ENCODE measurements at regions not wholly inside any gene's neighbourhood (a gene's known extent, or its start where the extent isn't known, plus 50 kb on each side); places are given as distances from the start of the nearest gene placed in this dataset.

- Histone ChIP-seq H3K36me3 (ENCODE audit: control insufficient read depth, insufficient read depth, low read length) (no peaks in the 10 kb centered on the region), H3K4me1 (ENCODE audit: control insufficient read depth, extremely low read depth, insufficient read depth, low read length) (peaks cover 8% of the 10 kb centered on the region), H3K4me3 (replicated peaks in 1 of 4; ENCODE audit: control extremely low read depth in 1 of 4, insufficient read depth in 1 of 4, low read depth in 3 of 4, low read length in 4 of 4) (no peak overlapping the region), H3K4me2 (ENCODE audit: extremely low read depth, insufficient read depth, low read length) (no peak overlapping the region), H3K9me3 (ENCODE audit: control insufficient read depth, insufficient read depth, low read depth, low read length) (no peaks in the 10 kb centered on the region), H4K20me1 (ENCODE audit: control insufficient read depth, extremely low read depth, insufficient read depth, low read length) (no peaks in the 10 kb centered on the region), H3K9ac (ENCODE audit: insufficient read depth, low read length) (no peak overlapping the region), H3K27ac (ENCODE audit: insufficient read depth, low read length) (peak overlapping the region; percentile 49), H2AFZ (ENCODE audit: low read length) (no peak overlapping the region), H3K79me2 (ENCODE audit: control insufficient read depth, insufficient read depth, low read length) (no peaks in the 10 kb centered on the region), H3K27me3 (ENCODE audit: control insufficient read depth, insufficient read depth, low read length) (no peaks in the 10 kb centered on the region)
- peak; percentile 28 to 54 for DNase-seq (ENCODE audit: low read depth in 2 of 2)
- TF ChIP-seq EZH2 (IDR thresholded peaks at IDR 0.05; ENCODE audit: low read length, missing control alignments) (no peak), CTCF (conservative IDR thresholded peaks at IDR 0.05 in 1 of 2, IDR thresholded peaks at IDR 0.05 in 1 of 2; ENCODE audit: low read depth in 1 of 2, low read length in 2 of 2) (peak; percentile 4 to 38)
Observed at GRCh38 chr2:235170536-235171521, 219.0 kb downstream of the SH3BP4 start.

GRCh38 chr2:235171550-235172031 lies 219.8 kb downstream of the SH3BP4 start:
- H2AFZ ChIP-seq (ENCODE audit: low read length): no peak overlapping the region
- H3K4me1 ChIP-seq (ENCODE audit: control insufficient read depth, extremely low read depth, insufficient read depth, low read length): peaks cover 8% of the 10 kb centered on the region
- peak overlapping the region; percentile 49 for H3K27ac ChIP-seq (ENCODE audit: insufficient read depth, low read length)
- H3K27me3 ChIP-seq (ENCODE audit: control insufficient read depth, insufficient read depth, low read length): peaks cover 2% of the 10 kb centered on the region
- no peak overlapping the region for H3K4me3 ChIP-seq (replicated peaks in 1 of 4; ENCODE audit: control extremely low read depth in 1 of 4, insufficient read depth in 1 of 4, low read depth in 3 of 4, low read length in 4 of 4)
- no peak overlapping the region for H3K4me2 ChIP-seq (ENCODE audit: extremely low read depth, insufficient read depth, low read length)
- no peak overlapping the region for H3K9ac ChIP-seq (ENCODE audit: insufficient read depth, low read length)
- no peaks in the 10 kb centered on the region for H3K36me3 ChIP-seq (ENCODE audit: control insufficient read depth, insufficient read depth, low read length)
- H3K79me2 ChIP-seq (ENCODE audit: control insufficient read depth, insufficient read depth, low read length): no peaks in the 10 kb centered on the region
- DNase-seq (ENCODE audit: low read depth in 2 of 2): peak; percentile 61 to 76
- no peaks in the 10 kb centered on the region for H4K20me1 ChIP-seq (ENCODE audit: control insufficient read depth, extremely low read depth, insufficient read depth, low read length)
- no peak for TF ChIP-seq EZH2 (IDR thresholded peaks at IDR 0.05; ENCODE audit: low read length, missing control alignments)
- TF ChIP-seq CTCF (conservative IDR thresholded peaks at IDR 0.05 in 1 of 2, IDR thresholded peaks at IDR 0.05 in 1 of 2; ENCODE audit: low read depth in 1 of 2, low read length in 2 of 2): no peak
- H3K9me3 ChIP-seq (ENCODE audit: control insufficient read depth, insufficient read depth, low read depth, low read length): no peaks in the 10 kb centered on the region

GRCh38 chr2:235180642-235181041 lies 228.8 kb downstream of the SH3BP4 start:
- no peaks in the 10 kb centered on the region for H3K9me3 ChIP-seq (ENCODE audit: control insufficient read depth, insufficient read depth, low read depth, low read length)
- H3K4me2 ChIP-seq (ENCODE audit: extremely low read depth, insufficient read depth, low read length): no peak overlapping the region
- no peak overlapping the region for H2AFZ ChIP-seq (ENCODE audit: low read length)
- no peak for TF ChIP-seq EZH2 (IDR thresholded peaks at IDR 0.05; ENCODE audit: low read length, missing control alignments)
- no peak for TF ChIP-seq CTCF (conservative IDR thresholded peaks at IDR 0.05 in 1 of 2, IDR thresholded peaks at IDR 0.05 in 1 of 2; ENCODE audit: low read depth in 1 of 2, low read length in 2 of 2)
- H4K20me1 ChIP-seq (ENCODE audit: control insufficient read depth, extremely low read depth, insufficient read depth, low read length): no peaks in the 10 kb centered on the region
- H3K27ac ChIP-seq (ENCODE audit: insufficient read depth, low read length): no peak overlapping the region
- no peaks in the 10 kb centered on the region for H3K4me1 ChIP-seq (ENCODE audit: control insufficient read depth, extremely low read depth, insufficient read depth, low read length)
- H3K4me3 ChIP-seq (replicated peaks in 1 of 4; ENCODE audit: control extremely low read depth in 1 of 4, insufficient read depth in 1 of 4, low read depth in 3 of 4, low read length in 4 of 4): no peak overlapping the region
- no peaks in the 10 kb centered on the region for H3K36me3 ChIP-seq (ENCODE audit: control insufficient read depth, insufficient read depth, low read length)
- H3K27me3 ChIP-seq (ENCODE audit: control insufficient read depth, insufficient read depth, low read length): peaks cover 2% of the 10 kb centered on the region
- no peak overlapping the region for H3K9ac ChIP-seq (ENCODE audit: insufficient read depth, low read length)
- H3K79me2 ChIP-seq (ENCODE audit: control insufficient read depth, insufficient read depth, low read length): no peaks in the 10 kb centered on the region
- no peak for DNase-seq (ENCODE audit: low read depth in 2 of 2)

Data from fibroblast of lung (primary cell).